HEK293T (cell line): ENCODE measurements at regions not wholly inside any gene's neighbourhood (a gene's known extent, or its start where the extent isn't known, plus 50 kb on each side); places are given as distances from the start of the nearest gene placed in this dataset.
A peak's percentile ranks its signal among the peaks of the same experiment; 100 is the strongest.

Source experiments
- CTCF ChIA-PET: fragments of 350-600 bp; formaldehyde crosslinking; extraction: SDS; loops from one replicate; lab custom pipeline; 2021; ENCODE audit warnings: antibody characterized with exemption, inconsistent platforms; lab: Yijun Ruan, JAX
- POLR2A ChIA-PET: fragments of 350-600 bp; formaldehyde crosslinking; extraction: SDS; loops from one replicate; lab custom pipeline; 2020; ENCODE audit warnings: antibody characterized with exemption, inconsistent platforms; lab: Yijun Ruan, JAX
- DNase-seq: peaks from one replicate; pipeline ENCODE4 v3.0.0; 2012; ENCODE audit warnings: mixed read lengths; ENCODE audit errors: extremely low spot score
- ARNT ChIP-seq: fragments of 450-650 bp; IDR thresholded peaks from 2 replicates; pipeline ENCODE4 v1.6.1; 2017; ENCODE audit warnings: mild to moderate bottlenecking
- BHLHE40 ChIP-seq: fragments of 450-650 bp; IDR thresholded peaks from 2 replicates; pipeline ENCODE4 v1.6.1; 2016; ENCODE audit warnings: mild to moderate bottlenecking, moderate library complexity, borderline replicate concordance
- CTBP1 ChIP-seq: fragments of 450-650 bp; IDR thresholded peaks from 2 replicates; pipeline ENCODE4 v1.6.1; 2016; ENCODE audit warnings: borderline replicate concordance
- ELF4 ChIP-seq: fragments of 450-650 bp; IDR thresholded peaks from 2 replicates; pipeline ENCODE4 v1.6.1; 2017; ENCODE audit warnings: antibody characterized with exemption
- FOXA1 ChIP-seq: fragments of 450-650 bp; IDR thresholded peaks from 2 replicates; pipeline ENCODE4 v1.6.1; 2016; ENCODE audit warnings: mild to moderate bottlenecking
- FOXK2 ChIP-seq: fragments of 450-650 bp; IDR thresholded peaks from 2 replicates; pipeline ENCODE4 v1.6.1; 2016; ENCODE audit warnings: mild to moderate bottlenecking
- FOXM1 ChIP-seq: fragments of 450-650 bp; IDR thresholded peaks from 2 replicates; pipeline ENCODE4 v1.6.1; 2017; ENCODE audit warnings: mild to moderate bottlenecking, borderline replicate concordance
- HDGF ChIP-seq: fragments of 450-650 bp; IDR thresholded peaks from 2 replicates; pipeline ENCODE4 v1.6.1; 2017; ENCODE audit warnings: antibody characterized with exemption, borderline replicate concordance
- L3MBTL2 ChIP-seq: fragments of 450-650 bp; conservative IDR thresholded peaks from 2 replicates; pipeline ENCODE4 v1.6.1; 2016; ENCODE audit warnings: mild to moderate bottlenecking
- LEF1 ChIP-seq: fragments of 450-650 bp; IDR thresholded peaks from 2 replicates; pipeline ENCODE4 v1.6.1; 2017; ENCODE audit warnings: mild to moderate bottlenecking, borderline replicate concordance
- NFRKB ChIP-seq: fragments of 450-650 bp; IDR thresholded peaks from 2 replicates; pipeline ENCODE4 v1.6.1; 2016; ENCODE audit warnings: mild to moderate bottlenecking, moderate library complexity
- SP1 ChIP-seq: fragments of 450-650 bp; IDR thresholded peaks from 2 replicates; pipeline ENCODE4 v1.6.1; 2017
- SUZ12 ChIP-seq: fragments of 450-650 bp; IDR thresholded peaks from 2 replicates; pipeline ENCODE4 v1.6.1; 2016; ENCODE audit warnings: mild to moderate bottlenecking
- TARDBP ChIP-seq: fragments of 450-650 bp; IDR thresholded peaks from 2 replicates; pipeline ENCODE4 v1.6.1; 2016
- ZNF384 ChIP-seq: fragments of 450-650 bp; IDR thresholded peaks from 2 replicates; pipeline ENCODE4 v1.6.1; 2016
- TF ChIP-seq, protein P1 (sequence below): fragments of 450-650 bp; IDR thresholded peaks from 2 replicates; pipeline ENCODE4 v1.6.1; 2016

DNA sequence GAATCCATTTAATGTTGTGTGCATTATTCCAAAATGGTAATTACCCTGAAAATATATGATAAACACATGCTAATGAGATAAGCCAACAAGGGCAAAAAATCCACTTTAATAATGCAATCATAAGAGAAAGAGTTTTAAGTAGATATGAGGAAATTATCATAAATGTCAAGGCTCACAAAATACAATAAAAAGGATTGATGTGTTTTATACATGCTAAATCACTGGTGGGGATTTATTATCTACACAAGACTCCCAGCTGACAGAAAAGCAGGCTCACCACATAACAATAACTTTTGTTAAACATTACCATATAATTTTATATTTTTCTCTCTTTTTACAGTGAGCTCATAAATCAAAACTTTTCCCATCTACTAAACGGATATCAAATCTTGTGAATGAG is 306.2 kb upstream of the GRAMD2B start:
- TF ChIP-seq ZNF384 (no peak), ARNT (0 out of 2 replicates have a peak, but pooled peaks have one; percentile 52), FOXM1 (no peak), FOXA1 (no peak), LEF1 (no peak), SP1 (no peak), BHLHE40 (no peak), L3MBTL2 (no peak), FOXK2 (no peak), HDGF (no peak), NFRKB (no peak), SUZ12 (no peak), ELF4 (no peak), CTBP1 (no peak), TARDBP (no peak)
- TF ChIP-seq, protein P1, sequence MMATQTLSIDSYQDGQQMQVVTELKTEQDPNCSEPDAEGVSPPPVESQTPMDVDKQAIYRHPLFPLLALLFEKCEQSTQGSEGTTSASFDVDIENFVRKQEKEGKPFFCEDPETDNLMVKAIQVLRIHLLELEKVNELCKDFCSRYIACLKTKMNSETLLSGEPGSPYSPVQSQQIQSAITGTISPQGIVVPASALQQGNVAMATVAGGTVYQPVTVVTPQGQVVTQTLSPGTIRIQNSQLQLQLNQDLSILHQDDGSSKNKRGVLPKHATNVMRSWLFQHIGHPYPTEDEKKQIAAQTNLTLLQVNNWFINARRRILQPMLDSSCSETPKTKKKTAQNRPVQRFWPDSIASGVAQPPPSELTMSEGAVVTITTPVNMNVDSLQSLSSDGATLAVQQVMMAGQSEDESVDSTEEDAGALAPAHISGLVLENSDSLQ = peak; percentile 85
- ChIA-PET POLR2A (no interaction called here), CTCF (interaction anchor here (0.6 kb wide), 1 partner anchor 395 kb away, joined by 3 read pairs; no protein-coding TSS in a partner anchor)
- DNase-seq = no peak

DNA sequence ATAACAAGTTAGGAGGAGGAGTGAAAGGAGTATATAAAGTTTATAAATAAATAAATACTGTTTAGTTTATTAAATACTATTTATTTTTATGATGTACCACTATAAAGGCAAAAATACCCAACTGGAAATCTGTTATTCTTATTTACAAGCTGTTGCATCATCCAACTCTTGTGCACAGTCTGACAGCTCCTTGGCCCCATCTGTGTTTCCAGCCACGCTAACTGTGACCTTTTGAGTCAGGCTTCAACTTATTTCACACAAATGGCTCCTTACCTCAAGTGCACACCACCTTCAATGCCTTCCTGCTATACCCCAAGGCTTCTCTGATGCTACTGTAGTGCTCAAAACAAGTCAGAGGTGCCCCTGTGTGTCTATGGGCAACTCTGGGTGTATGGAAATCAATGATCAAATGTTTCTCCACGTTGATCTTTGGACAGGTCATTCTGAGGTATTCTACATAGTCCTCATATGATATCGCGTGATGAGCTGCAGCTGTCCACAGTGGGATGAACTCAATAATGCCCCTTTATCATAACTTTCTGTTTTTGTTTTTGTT is 303.2 kb upstream of the GRAMD2B start:
- TF ChIP-seq LEF1 (no peak), SP1 (no peak), FOXK2 (no peak), NFRKB (no peak), BHLHE40 (no peak), ZNF384 (no peak), HDGF (no peak), L3MBTL2 (no peak), ARNT (no peak)
- TF ChIP-seq, protein P1 = no peak
- no peak for DNase-seq
- ChIA-PET POLR2A (no interaction called here), CTCF (interaction anchor here (0.7 kb wide), 1 partner anchor 1487 kb away, joined by 3 read pairs; no protein-coding TSS in a partner anchor)

DNA sequence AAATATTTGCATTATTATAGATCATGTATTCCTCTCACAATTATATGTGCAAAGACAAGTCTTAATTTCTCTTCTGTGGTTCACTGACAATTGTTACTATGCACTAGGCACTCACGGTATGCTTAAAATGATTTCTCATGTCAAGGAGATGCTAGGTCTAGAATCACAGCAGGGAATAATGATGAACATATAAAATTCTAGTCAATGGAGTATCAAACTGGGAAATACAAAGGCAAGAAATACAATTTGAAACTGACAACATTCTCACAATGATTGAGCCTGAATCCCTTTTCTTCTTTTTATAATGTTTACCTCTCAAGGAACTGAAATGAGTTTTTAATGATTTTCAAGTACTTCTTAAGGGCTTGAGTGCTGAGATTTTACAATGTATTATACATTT is 302.3 kb upstream of the GRAMD2B start:
- TF ChIP-seq ARNT = no peak
- TF ChIP-seq NFRKB = no peak
- TF ChIP-seq HDGF = no peak
- no peak for TF ChIP-seq LEF1
- no peak for TF ChIP-seq SP1
- no peak for TF ChIP-seq L3MBTL2
- no peak for TF ChIP-seq FOXA1
- no peak for TF ChIP-seq ELF4
- TF ChIP-seq ZNF384 = no peak
- no peak for TF ChIP-seq FOXM1
- TF ChIP-seq CTBP1 = no peak
- no peak for DNase-seq
- ChIA-PET POLR2A (no interaction called here), CTCF (no interaction called here)

- DNase-seq = no peak
- TF ChIP-seq ELF4 (no peak), ZNF384 (no peak), CTBP1 (no peak), TARDBP (no peak), SP1 (no peak), HDGF (no peak), LEF1 (no peak), FOXK2 (no peak), FOXA1 (no peak), SUZ12 (no peak), BHLHE40 (no peak), NFRKB (no peak), ARNT (no peak), L3MBTL2 (no peak)
- TF ChIP-seq, protein P1 = no peak
- ChIA-PET POLR2A (no interaction called here), CTCF (no interaction called here)
Measured at GRCh38 chr5:126122942-126123341, 300.3 kb upstream of the GRAMD2B start.

DNA sequence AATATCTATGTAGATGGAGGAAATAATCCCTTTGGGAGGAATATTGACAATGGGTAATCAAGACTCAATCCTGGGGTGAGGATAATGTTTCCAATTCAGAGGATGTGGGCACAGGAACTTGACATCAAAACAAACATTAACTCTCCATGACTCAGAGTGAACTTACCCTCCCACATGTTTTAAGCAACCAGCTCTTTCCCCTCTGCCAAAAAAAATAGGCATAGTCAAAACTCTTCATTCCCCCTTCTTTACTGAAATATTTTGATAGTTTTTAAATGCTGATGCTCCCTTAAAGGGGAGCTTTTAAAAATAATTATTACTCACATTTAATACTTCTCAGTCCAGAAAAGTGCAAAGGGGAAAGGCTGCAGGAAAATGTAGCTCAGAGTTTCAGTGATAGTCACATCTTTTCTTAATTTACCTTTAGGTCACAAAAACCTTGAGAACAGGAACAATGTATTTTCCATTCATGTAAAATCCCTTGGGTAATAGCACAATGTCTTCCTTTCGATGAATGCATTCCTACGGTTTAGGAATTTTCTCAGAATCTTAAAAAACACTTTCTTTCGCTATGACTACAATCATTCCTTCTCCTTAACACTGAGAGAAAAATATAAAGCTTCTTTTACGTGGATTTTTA is 298.4 kb upstream of the GRAMD2B start:
- CTCF ChIA-PET = no interaction called here
- no peak for TF ChIP-seq LEF1
- POLR2A ChIA-PET = no interaction called here
- no peak for DNase-seq

GRCh38 chr5:126125407-126125806 is 297.8 kb upstream of the GRAMD2B start:
- POLR2A ChIA-PET = no interaction called here
- TF ChIP-seq CTBP1 = no peak
- TF ChIP-seq BHLHE40 = no peak
- TF ChIP-seq, protein P1 = no peak
- no peak for TF ChIP-seq FOXA1
- no peak for TF ChIP-seq FOXM1
- TF ChIP-seq L3MBTL2 = no peak
- TF ChIP-seq ARNT = no peak
- TF ChIP-seq SP1 = no peak
- TF ChIP-seq FOXK2 = no peak
- TF ChIP-seq NFRKB = no peak
- no peak for TF ChIP-seq ZNF384
- no peak for TF ChIP-seq ELF4
- no peak for TF ChIP-seq TARDBP
- TF ChIP-seq LEF1 = no peak
- TF ChIP-seq SUZ12 = no peak
- DNase-seq = no peak
- CTCF ChIA-PET = no interaction called here
